ENCODE measurements at regions not wholly inside any gene's neighbourhood (a gene's known extent, or its start where the extent isn't known, plus 50 kb on each side); places are given as distances from the start of the nearest gene placed in this dataset.

DNA sequence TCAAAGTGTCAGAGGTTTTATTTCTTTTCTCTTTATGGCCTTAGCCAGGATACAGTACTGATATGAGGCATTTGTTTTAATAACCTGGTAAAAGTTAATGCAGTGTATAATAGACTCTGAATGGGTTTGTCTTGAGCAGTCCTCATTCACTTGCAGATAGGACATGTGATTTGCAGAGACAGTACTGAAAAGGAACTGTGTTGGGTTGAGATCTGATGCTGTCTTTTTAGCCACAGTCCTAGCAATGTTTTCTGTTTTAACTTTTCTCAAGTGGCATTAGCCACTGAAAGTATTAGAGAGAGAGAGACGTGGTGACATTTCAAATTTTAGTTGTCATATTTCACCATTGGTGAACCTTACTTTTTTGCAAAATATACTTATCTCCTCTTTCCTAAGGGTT, 547.2 kb upstream of the MAN1A1 start:
- H3K4me3 ChIP-seq (ENCODE audit: low read depth, low read length, poor library complexity, severe bottlenecking) = no peak overlapping the region
- H3K4me2 ChIP-seq (ENCODE audit: low read length) = no peak overlapping the region
- no peaks in the 10 kb centered on the region for H4K20me1 ChIP-seq (ENCODE audit: insufficient read depth, low read length)
- no peak for TF ChIP-seq EZH2phosphoT487 (IDR thresholded peaks at IDR 0.05; ENCODE audit: borderline replicate concordance, low read depth, low read length)
- no peak for TF ChIP-seq CTCF (conservative IDR thresholded peaks at IDR 0.05; ENCODE audit: low read length)
- no peaks in the 10 kb centered on the region for H3K9me2 ChIP-seq (ENCODE audit: insufficient read depth, low read length)
- H3K9me3 ChIP-seq (ENCODE audit: low read length) = no peaks in the 10 kb centered on the region
- DNase-seq (ENCODE audit: low spot score) = no peak
- no peak overlapping the region for H3K27ac ChIP-seq (ENCODE audit: low read depth, low read length, poor library complexity, severe bottlenecking)
- H2AFZ ChIP-seq (ENCODE audit: low read length) = no peak overlapping the region
- H3K4me1 ChIP-seq (ENCODE audit: insufficient read depth, low read length, poor library complexity, severe bottlenecking) = no peaks in the 10 kb centered on the region
- no peaks in the 10 kb centered on the region for H3K36me3 ChIP-seq (ENCODE audit: insufficient read depth, low read length)
- BruUV-seq (replicated peaks) = no TSS peak
- intact Hi-C loops (cut with micrococcal nuclease; ENCODE audit: unreplicated experiment) = no loop called here
- POLR2A ChIA-PET = interaction anchor here (0.5 kb wide), 1 partner anchor 761 kb away, joined by 3 read pairs; no protein-coding TSS in a partner anchor
- CTCF ChIA-PET (ENCODE audit: unreplicated experiment) = no interaction called here
- H3K79me2 ChIP-seq (ENCODE audit: insufficient read depth, low read depth, low read length) = no peaks in the 10 kb centered on the region

- no peaks in the 10 kb centered on the region for H3K36me3 ChIP-seq (ENCODE audit: insufficient read depth, low read length)
These were observed 546.1 kb upstream of the MAN1A1 start for GRCh38 chr6:119895626-119896025.

More at GRCh38 chr6:119895626-119896025, 546.1 kb upstream of the MAN1A1 start:
- Histone ChIP-seq H3K27ac (ENCODE audit: low read depth, low read length, poor library complexity, severe bottlenecking) (no peak overlapping the region), H3K4me3 (ENCODE audit: low read depth, low read length, poor library complexity, severe bottlenecking) (no peak overlapping the region), H4K20me1 (ENCODE audit: insufficient read depth, low read length) (no peaks in the 10 kb centered on the region), H3K4me1 (ENCODE audit: insufficient read depth, low read length, poor library complexity, severe bottlenecking) (no peaks in the 10 kb centered on the region), H3K4me2 (ENCODE audit: low read length) (no peak overlapping the region), H2AFZ (ENCODE audit: low read length) (no peak overlapping the region), H3K9me2 (ENCODE audit: insufficient read depth, low read length) (no peaks in the 10 kb centered on the region), H3K79me2 (ENCODE audit: insufficient read depth, low read depth, low read length) (no peaks in the 10 kb centered on the region), H3K9me3 (ENCODE audit: low read length) (no peaks in the 10 kb centered on the region)
- ChIA-PET CTCF (ENCODE audit: unreplicated experiment) (no interaction called here), POLR2A (interaction anchor here (0.6 kb wide), 1 partner anchor 139 kb away, joined by 3 read pairs; no protein-coding TSS in a partner anchor)
- TF ChIP-seq EZH2phosphoT487 (IDR thresholded peaks at IDR 0.05; ENCODE audit: borderline replicate concordance, low read depth, low read length) = no peak
- no peak for TF ChIP-seq CTCF (conservative IDR thresholded peaks at IDR 0.05; ENCODE audit: low read length)
- no TSS peak for BruUV-seq (replicated peaks)
- intact Hi-C loops (cut with micrococcal nuclease; ENCODE audit: unreplicated experiment) = no loop called here
- DNase-seq (ENCODE audit: low spot score) = no peak
